Mesothelial cell of epicardium (in vitro differentiated cells): ENCODE measurements at regions not wholly inside any gene's neighbourhood (a gene's known extent, or its start where the extent isn't known, plus 50 kb on each side); places are given as distances from the start of the nearest gene placed in this dataset.

Source experiments
- DNase-seq, 2 experiments: peaks; one replicate each; pipeline ENCODE4 v3.0.0; 2021; ENCODE audit warnings: low spot score in 2 of 2; ENCODE audit not compliant: unreplicated experiment in 2 of 2
- H3K27ac Mint-ChIP-seq: 2 replicates; pipeline ENCODE4 v1.8.0; 2021; ENCODE audit warnings: mixed read lengths
- H3K27me3 Mint-ChIP-seq: 2 replicates; pipeline ENCODE4 v1.8.0; 2021; ENCODE audit warnings: low read depth, mixed read lengths
- H3K36me3 Mint-ChIP-seq: 2 replicates; pipeline ENCODE4 v1.8.0; 2021; ENCODE audit warnings: mixed read lengths
- H3K4me1 Mint-ChIP-seq: 2 replicates; pipeline ENCODE4 v1.8.0; 2021; ENCODE audit warnings: mixed read lengths
- H3K4me3 Mint-ChIP-seq: 2 replicates; pipeline ENCODE4 v1.8.0; 2021; ENCODE audit warnings: mild to moderate bottlenecking, moderate library complexity, mixed read lengths
- H3K9me3 Mint-ChIP-seq: 2 replicates; pipeline ENCODE4 v1.8.0; 2021; ENCODE audit warnings: mixed read lengths
- TF ChIP-seq, protein P1 (sequence below): fragments of 200-600 bp; sonication (generic); IDR thresholded peaks from one replicate; pipeline ENCODE4 v1.5.0; 2021; ENCODE audit warnings: antibody characterized with exemption; ENCODE audit not compliant: unreplicated experiment

DNA sequence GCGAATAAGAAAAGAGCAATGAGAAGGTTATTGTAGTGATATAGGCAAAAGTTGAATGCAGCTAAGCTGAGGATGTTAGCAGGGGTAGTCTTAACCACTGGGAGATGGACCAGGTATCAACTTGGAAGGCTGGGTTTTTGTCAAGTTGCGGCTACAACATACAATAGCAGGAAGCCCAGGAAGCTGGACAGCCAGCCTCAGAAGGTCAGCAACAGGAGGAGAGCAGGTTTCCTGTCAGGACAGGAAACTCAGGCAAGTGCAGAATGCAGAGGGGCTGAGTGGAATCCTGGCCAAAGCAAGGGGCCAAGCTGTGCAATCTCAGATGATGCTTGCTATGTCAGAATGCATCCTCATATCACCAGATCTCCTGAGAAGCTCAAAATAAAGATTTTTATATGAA, 530.0 kb upstream of the ID2 start:
- TF ChIP-seq, protein P1, sequence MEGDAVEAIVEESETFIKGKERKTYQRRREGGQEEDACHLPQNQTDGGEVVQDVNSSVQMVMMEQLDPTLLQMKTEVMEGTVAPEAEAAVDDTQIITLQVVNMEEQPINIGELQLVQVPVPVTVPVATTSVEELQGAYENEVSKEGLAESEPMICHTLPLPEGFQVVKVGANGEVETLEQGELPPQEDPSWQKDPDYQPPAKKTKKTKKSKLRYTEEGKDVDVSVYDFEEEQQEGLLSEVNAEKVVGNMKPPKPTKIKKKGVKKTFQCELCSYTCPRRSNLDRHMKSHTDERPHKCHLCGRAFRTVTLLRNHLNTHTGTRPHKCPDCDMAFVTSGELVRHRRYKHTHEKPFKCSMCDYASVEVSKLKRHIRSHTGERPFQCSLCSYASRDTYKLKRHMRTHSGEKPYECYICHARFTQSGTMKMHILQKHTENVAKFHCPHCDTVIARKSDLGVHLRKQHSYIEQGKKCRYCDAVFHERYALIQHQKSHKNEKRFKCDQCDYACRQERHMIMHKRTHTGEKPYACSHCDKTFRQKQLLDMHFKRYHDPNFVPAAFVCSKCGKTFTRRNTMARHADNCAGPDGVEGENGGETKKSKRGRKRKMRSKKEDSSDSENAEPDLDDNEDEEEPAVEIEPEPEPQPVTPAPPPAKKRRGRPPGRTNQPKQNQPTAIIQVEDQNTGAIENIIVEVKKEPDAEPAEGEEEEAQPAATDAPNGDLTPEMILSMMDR = no peak
- H3K36me3 Mint-ChIP-seq = no peaks in the 10 kb centered on the region
- H3K4me1 Mint-ChIP-seq = peaks cover 13% of the 10 kb centered on the region
- no peaks in the 10 kb centered on the region for H3K27me3 Mint-ChIP-seq
- H3K27ac Mint-ChIP-seq = no peak overlapping the region
- no peak overlapping the region for H3K4me3 Mint-ChIP-seq
- peaks cover 5% of the 10 kb centered on the region for H3K9me3 Mint-ChIP-seq
- no peak for DNase-seq

DNA sequence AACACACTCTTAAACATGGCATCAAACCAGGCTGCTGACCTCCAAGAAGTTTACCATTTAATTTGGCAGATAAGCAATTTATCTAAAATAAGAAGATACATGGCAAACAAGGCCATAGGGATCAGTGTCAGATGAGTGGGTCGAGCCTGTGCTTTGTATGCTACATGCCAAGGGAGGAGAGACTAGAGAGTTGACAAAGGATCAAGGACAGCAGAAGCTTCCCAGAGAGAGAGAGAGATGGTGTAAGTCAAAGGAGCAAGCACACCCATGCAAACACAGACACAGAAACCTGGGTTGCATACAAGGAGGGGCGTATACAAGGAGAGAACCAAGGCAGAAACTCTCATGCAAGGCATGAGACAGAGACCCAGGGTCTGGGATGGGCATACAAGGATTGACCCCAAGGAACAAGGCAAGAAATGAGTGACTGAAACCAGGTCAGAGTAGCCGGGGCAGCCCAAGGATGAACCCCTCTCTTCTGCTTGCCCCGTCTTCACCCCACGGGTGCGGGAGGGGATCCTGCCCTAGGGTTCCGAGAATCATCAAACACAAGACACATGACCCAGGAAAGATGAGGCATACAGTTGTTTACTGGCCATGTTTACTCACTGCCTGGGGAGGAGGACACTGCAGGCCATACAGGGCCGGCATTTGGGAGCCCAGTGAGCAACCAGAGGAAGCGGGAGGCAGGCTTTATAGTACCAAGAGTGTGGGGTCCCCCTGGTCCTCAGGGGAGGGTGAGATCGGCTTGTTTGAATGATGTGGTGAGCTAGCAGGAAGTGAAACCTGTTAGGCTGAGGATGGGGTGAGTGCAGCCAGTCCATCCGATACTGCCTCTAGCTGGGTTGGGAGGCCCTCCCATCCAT, 529.2 kb upstream of the ID2 start:
- Mint-ChIP-seq H3K9me3 (peaks cover 5% of the 10 kb centered on the region), H3K36me3 (no peaks in the 10 kb centered on the region), H3K4me1 (peaks cover 13% of the 10 kb centered on the region), H3K4me3 (no peak overlapping the region), H3K27ac (no peak overlapping the region), H3K27me3 (no peaks in the 10 kb centered on the region)
- TF ChIP-seq, protein P1 = no peak
- no peak for DNase-seq

DNA sequence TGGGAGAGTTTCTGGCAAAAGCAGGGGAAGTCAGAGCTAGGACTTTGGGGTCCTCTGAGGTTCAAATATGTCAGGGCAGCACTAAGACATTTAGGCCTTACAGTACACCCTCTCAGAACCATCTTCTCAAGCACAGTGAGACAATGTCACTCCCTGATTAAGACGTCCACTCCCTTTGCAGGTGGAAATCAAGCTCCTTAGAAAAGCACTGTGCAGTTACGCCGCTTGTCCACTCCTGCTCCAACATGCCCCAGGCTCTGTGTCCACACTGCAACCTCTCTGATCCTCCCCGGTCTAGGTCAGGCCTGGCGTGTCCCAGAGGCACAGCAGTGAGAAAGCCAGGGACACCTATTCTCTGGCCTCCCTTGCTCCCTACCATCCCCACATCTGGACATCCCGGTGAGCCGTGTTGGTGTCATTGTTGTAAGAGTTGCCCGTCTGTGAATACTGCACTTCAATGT, 528.6 kb upstream of the ID2 start:
- no peaks in the 10 kb centered on the region for H3K36me3 Mint-ChIP-seq
- peaks cover 5% of the 10 kb centered on the region for H3K9me3 Mint-ChIP-seq
- no peak overlapping the region for H3K27ac Mint-ChIP-seq
- H3K4me3 Mint-ChIP-seq = no peak overlapping the region
- TF ChIP-seq, protein P1 = no peak
- DNase-seq = no peak
- peaks cover 13% of the 10 kb centered on the region for H3K4me1 Mint-ChIP-seq
- no peaks in the 10 kb centered on the region for H3K27me3 Mint-ChIP-seq

DNA sequence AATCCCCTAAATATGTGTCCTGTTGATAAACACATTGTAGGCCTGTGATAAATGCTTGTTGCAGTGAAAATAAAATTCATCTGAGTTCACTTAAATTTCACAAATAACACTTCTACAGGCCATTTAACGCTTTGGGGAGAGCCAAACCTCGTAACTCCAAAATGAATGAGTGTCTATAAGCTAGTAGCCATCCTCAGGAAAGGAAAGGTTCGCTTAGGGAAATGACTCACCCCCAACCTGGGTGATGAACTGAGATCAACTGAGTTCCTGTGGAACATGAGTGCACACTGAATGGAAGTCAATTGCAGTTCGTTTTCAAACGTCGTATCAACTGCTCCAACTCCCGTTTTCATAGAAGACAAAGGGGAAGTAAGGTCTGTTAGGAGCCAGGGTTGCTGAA, 527.6 kb upstream of the ID2 start:
- Mint-ChIP-seq H3K36me3 (no peaks in the 10 kb centered on the region), H3K9me3 (peaks cover 5% of the 10 kb centered on the region), H3K27me3 (no peaks in the 10 kb centered on the region), H3K4me3 (no peak overlapping the region), H3K27ac (no peak overlapping the region), H3K4me1 (peaks cover 13% of the 10 kb centered on the region)
- TF ChIP-seq, protein P1 = no peak
- no peak for DNase-seq

DNA sequence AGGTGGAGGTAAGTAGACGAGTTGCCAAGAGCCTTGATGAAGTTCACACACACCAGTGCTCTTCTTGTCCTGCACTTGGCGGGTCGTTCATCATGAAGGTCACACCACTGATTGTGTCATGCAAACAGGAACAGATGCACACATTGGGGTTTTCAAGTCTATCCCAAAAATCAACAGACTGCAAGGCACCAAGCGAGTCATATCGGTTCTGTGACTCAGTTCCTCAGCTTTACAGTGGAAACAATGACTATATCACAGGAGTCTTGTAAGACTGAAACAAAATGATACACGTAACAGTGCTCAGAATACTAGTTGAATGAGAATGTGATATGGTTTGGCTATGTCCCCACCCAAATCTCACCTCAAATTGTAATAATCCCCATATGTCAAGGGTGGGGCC, 526.9 kb upstream of the ID2 start:
- Mint-ChIP-seq H3K27ac (no peak overlapping the region), H3K4me3 (no peak overlapping the region), H3K36me3 (no peaks in the 10 kb centered on the region), H3K9me3 (peaks cover 5% of the 10 kb centered on the region), H3K27me3 (no peaks in the 10 kb centered on the region), H3K4me1 (peaks cover 16% of the 10 kb centered on the region)
- TF ChIP-seq, protein P1 = no peak
- DNase-seq = no peak
